ENCODE measurements at regions not wholly inside any gene's neighbourhood (a gene's known extent, or its start where the extent isn't known, plus 50 kb on each side); places are given as distances from the start of the nearest gene placed in this dataset.

DNA sequence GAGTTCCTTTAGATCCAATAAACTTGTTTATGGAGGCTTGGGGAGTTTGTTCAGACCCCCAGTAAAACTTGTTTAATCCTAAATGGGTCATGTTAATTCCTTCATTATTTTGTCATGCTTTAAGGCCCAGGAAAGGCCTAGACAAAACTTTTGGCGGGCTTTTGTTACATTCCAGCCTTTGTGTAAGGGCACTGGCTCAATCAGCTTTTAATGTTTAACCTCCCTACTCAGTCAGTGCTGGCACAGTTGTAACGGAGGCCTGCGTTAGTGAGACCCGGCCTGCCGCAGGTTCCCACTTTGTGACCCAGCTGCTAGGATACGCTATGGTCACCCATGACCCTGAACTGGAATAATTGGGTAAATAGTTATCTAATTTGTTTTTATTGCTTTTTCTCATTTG lies 59.2 kb downstream of the OXSM start:
- no peaks in the 10 kb centered on the region for H4K20me1 ChIP-seq (ENCODE audit: insufficient read depth, low read length)
- under 1% methylated on average over 6 of the region's 6 CpGs for WGBS (ENCODE audit: low lambda C conversion rate)
- CTCF ChIA-PET (ENCODE audit: low intra/inter-chr PET ratio, low total read pairs): no interaction called here

More for the DNA sequence above, 59.2 kb downstream of the OXSM start:
- no peaks in the 10 kb centered on the region for H3K9me3 ChIP-seq (ENCODE audit: low read length)
- intact Hi-C loops (cut with micrococcal nuclease; ENCODE audit: unreplicated experiment) (no loop called here), in situ Hi-C loops (cut with HindIII; ENCODE audit: extremely low pct_ligation_motif_present, low pct_unique_long_range_greater_than_20kb) (no loop called here)
- POLR2A ChIA-PET: no interaction called here
- DNase-seq (ENCODE audit: low spot score) (peak; percentile 3), ATAC-seq (peak; percentile 75), FAIRE-seq (no peak)
- no peak overlapping the region for H3K9ac ChIP-seq (ENCODE audit: insufficient read depth, low read depth, low read length)
- no peaks in the 10 kb centered on the region for H3K4me1 ChIP-seq (ENCODE audit: insufficient read depth, low read length)
- no peak overlapping the region for H3K4me3 ChIP-seq (replicated peaks in 1 of 3; ENCODE audit: insufficient read depth in 1 of 3, low read depth in 2 of 3, low read length in 3 of 3)
- no peak overlapping the region for H3K4me2 ChIP-seq (ENCODE audit: low read depth, low read length)
- BruUV-seq (replicated peaks): no TSS peak
- H3K36me3 ChIP-seq (replicated peaks in 1 of 2; ENCODE audit: control insufficient read depth in 1 of 2, insufficient read depth in 2 of 2, low read length in 2 of 2): no peaks in the 10 kb centered on the region
- H3K27me3 ChIP-seq (ENCODE audit: control insufficient read depth in 1 of 2, insufficient read depth in 2 of 2, low read length in 2 of 2): no peaks in the 10 kb centered on the region
- H2AFZ ChIP-seq (ENCODE audit: low read length): no peak overlapping the region
- H3K27ac ChIP-seq (ENCODE audit: extremely low read length, insufficient read depth, low read length): no peak overlapping the region
- no peaks in the 10 kb centered on the region for H3K79me2 ChIP-seq (ENCODE audit: insufficient read depth, low read length)
- TF ChIP-seq TEAD3 (CRISPR knock-in tag; optimal IDR thresholded peaks at IDR 0.05; ENCODE audit: borderline replicate concordance) (peak; percentile 20), KDM5B (CRISPR knock-in tag; IDR thresholded peaks at IDR 0.05; ENCODE audit: borderline replicate concordance) (no peak), ZNF550 (CRISPR knock-in tag; IDR thresholded peaks at IDR 0.05; ENCODE audit: borderline replicate concordance) (no peak), PLRG1 (conservative IDR thresholded peaks at IDR 0.05) (no peak), JUNB (CRISPR knock-in tag; IDR thresholded peaks at IDR 0.05; ENCODE audit: borderline replicate concordance) (no peak), FOXA3 (CRISPR knock-in tag; IDR thresholded peaks at IDR 0.05) (no peak)
- TF ChIP-seq, protein P1, sequence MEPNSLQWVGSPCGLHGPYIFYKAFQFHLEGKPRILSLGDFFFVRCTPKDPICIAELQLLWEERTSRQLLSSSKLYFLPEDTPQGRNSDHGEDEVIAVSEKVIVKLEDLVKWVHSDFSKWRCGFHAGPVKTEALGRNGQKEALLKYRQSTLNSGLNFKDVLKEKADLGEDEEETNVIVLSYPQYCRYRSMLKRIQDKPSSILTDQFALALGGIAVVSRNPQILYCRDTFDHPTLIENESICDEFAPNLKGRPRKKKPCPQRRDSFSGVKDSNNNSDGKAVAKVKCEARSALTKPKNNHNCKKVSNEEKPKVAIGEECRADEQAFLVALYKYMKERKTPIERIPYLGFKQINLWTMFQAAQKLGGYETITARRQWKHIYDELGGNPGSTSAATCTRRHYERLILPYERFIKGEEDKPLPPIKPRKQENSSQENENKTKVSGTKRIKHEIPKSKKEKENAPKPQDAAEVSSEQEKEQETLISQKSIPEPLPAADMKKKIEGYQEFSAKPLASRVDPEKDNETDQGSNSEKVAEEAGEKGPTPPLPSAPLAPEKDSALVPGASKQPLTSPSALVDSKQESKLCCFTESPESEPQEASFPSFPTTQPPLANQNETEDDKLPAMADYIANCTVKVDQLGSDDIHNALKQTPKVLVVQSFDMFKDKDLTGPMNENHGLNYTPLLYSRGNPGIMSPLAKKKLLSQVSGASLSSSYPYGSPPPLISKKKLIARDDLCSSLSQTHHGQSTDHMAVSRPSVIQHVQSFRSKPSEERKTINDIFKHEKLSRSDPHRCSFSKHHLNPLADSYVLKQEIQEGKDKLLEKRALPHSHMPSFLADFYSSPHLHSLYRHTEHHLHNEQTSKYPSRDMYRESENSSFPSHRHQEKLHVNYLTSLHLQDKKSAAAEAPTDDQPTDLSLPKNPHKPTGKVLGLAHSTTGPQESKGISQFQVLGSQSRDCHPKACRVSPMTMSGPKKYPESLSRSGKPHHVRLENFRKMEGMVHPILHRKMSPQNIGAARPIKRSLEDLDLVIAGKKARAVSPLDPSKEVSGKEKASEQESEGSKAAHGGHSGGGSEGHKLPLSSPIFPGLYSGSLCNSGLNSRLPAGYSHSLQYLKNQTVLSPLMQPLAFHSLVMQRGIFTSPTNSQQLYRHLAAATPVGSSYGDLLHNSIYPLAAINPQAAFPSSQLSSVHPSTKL (CRISPR knock-in tag; IDR thresholded peaks at IDR 0.05): no peak

All from HepG2 (cell line).